Lung microvascular endothelial cell (primary cell): ENCODE measurements at regions not wholly inside any gene's neighbourhood (a gene's known extent, or its start where the extent isn't known, plus 50 kb on each side); places are given as distances from the start of the nearest gene placed in this dataset.

Source experiments
- DNase-seq, 2 donors: peaks; one replicate each; pipeline versions ENCODE4 v3.0.0 to v3.0.0-alpha.2; 2010; ENCODE audit warnings: low read depth in 2 of 2

GRCh38 chrX:8319359-8319758, 145.3 kb upstream of the VCX3B start:
- no peak for DNase-seq

- no peak for DNase-seq
Observed at GRCh38 chrX:8323356-8323755, 141.3 kb upstream of the VCX3B start.

- no peak for DNase-seq
Observed at GRCh38 chrX:8341814-8342590, 122.6 kb upstream of the VCX3B start.

- DNase-seq = no peak
Observed at GRCh38 chrX:8345473-8345872, 119.2 kb upstream of the VCX3B start.

GRCh38 chrX:8346060-8346459, 118.6 kb upstream of the VCX3B start:
- no peak for DNase-seq

- DNase-seq = no peak
Observed at GRCh38 chrX:8346892-8347291, 117.7 kb upstream of the VCX3B start.

- no peak for DNase-seq
Observed at GRCh38 chrX:8349816-8350544, 114.7 kb upstream of the VCX3B start.

GRCh38 chrX:8358302-8358701, 106.3 kb upstream of the VCX3B start:
- DNase-seq = no peak

GRCh38 chrX:8364369-8365141, 100.1 kb upstream of the VCX3B start:
- DNase-seq = no peak

GRCh38 chrX:8366481-8366880, 98.1 kb upstream of the VCX3B start:
- DNase-seq = no peak

GRCh38 chrX:8374041-8374825, 90.4 kb upstream of the VCX3B start:
- DNase-seq = no peak

GRCh38 chrX:8377041-8377440, 87.6 kb upstream of the VCX3B start:
- no peak for DNase-seq

- no peak for DNase-seq
Observed at GRCh38 chrX:8390771-8391170, 73.9 kb upstream of the VCX3B start.

GRCh38 chrX:8403988-8404387, 60.6 kb upstream of the VCX3B start:
- DNase-seq = no peak

GRCh38 chrX:8404471-8404870, 60.2 kb upstream of the VCX3B start:
- DNase-seq = no peak

- no peak for DNase-seq
Observed at GRCh38 chrX:8404926-8405325, 59.7 kb upstream of the VCX3B start.

- no peak for DNase-seq
Observed at GRCh38 chrX:8405631-8406030, 59.0 kb upstream of the VCX3B start.

- no peak for DNase-seq
Observed at GRCh38 chrX:8413279-8413678, 51.4 kb upstream of the VCX3B start.
